ENCODE measurements at regions not wholly inside any gene's neighbourhood (a gene's known extent, or its start where the extent isn't known, plus 50 kb on each side); places are given as distances from the start of the nearest gene placed in this dataset.

- Mint-ChIP-seq H3K4me3 (no peak overlapping the region), H3K36me3 (ENCODE audit: low read depth) (no peaks in the 10 kb centered on the region), H3K4me1 (no peaks in the 10 kb centered on the region), H3K27me3 (ENCODE audit: low read depth) (no peaks in the 10 kb centered on the region), H3K27ac (ENCODE audit: unreplicated experiment) (no peak overlapping the region), H3K9me3 (peaks cover 5% of the 10 kb centered on the region)
- no peak for TF ChIP-seq CTCF (conservative IDR thresholded peaks at IDR 0.05)
- no peak for DNase-seq (ENCODE audit: low read depth, low spot score)
These were observed 422.6 kb upstream of the GALNTL6 start for GRCh38 chr4:171390626-171391025.

- Mint-ChIP-seq H3K4me1 (no peaks in the 10 kb centered on the region), H3K36me3 (ENCODE audit: low read depth) (no peaks in the 10 kb centered on the region), H3K9me3 (no peaks in the 10 kb centered on the region), H3K27me3 (ENCODE audit: low read depth) (no peaks in the 10 kb centered on the region), H3K27ac (ENCODE audit: unreplicated experiment) (no peak overlapping the region), H3K4me3 (no peak overlapping the region)
- no peak for TF ChIP-seq CTCF (conservative IDR thresholded peaks at IDR 0.05)
- DNase-seq (ENCODE audit: low read depth, low spot score): no peak
These were observed 434.9 kb upstream of the GALNTL6 start for GRCh38 chr4:171378323-171378722.

GRCh38 chr4:171376724-171377123 lies 436.5 kb upstream of the GALNTL6 start:
- Mint-ChIP-seq H3K27ac (ENCODE audit: unreplicated experiment) (no peak overlapping the region), H3K36me3 (ENCODE audit: low read depth) (no peaks in the 10 kb centered on the region), H3K4me1 (no peaks in the 10 kb centered on the region), H3K27me3 (ENCODE audit: low read depth) (no peaks in the 10 kb centered on the region), H3K4me3 (no peak overlapping the region), H3K9me3 (no peaks in the 10 kb centered on the region)
- DNase-seq (ENCODE audit: low read depth, low spot score): no peak
- no peak for TF ChIP-seq CTCF (conservative IDR thresholded peaks at IDR 0.05)

- no peak for TF ChIP-seq CTCF (conservative IDR thresholded peaks at IDR 0.05)
These were observed 459.7 kb upstream of the GALNTL6 start for GRCh38 chr4:171353535-171353934.

GRCh38 chr4:171348090-171348489 lies 465.1 kb upstream of the GALNTL6 start:
- no peaks in the 10 kb centered on the region for H3K36me3 Mint-ChIP-seq (ENCODE audit: low read depth)
- no peaks in the 10 kb centered on the region for H3K4me1 Mint-ChIP-seq
- DNase-seq (ENCODE audit: low read depth, low spot score): no peak
- H3K4me3 Mint-ChIP-seq: no peak overlapping the region
- H3K27ac Mint-ChIP-seq (ENCODE audit: unreplicated experiment): no peak overlapping the region
- no peak for TF ChIP-seq CTCF (conservative IDR thresholded peaks at IDR 0.05)
- H3K27me3 Mint-ChIP-seq (ENCODE audit: low read depth): no peaks in the 10 kb centered on the region
- H3K9me3 Mint-ChIP-seq: no peaks in the 10 kb centered on the region

More at GRCh38 chr4:171353535-171353934, 459.7 kb upstream of the GALNTL6 start:
- Mint-ChIP-seq H3K9me3 (peaks cover 3% of the 10 kb centered on the region), H3K36me3 (ENCODE audit: low read depth) (peaks cover 3% of the 10 kb centered on the region), H3K4me3 (no peak overlapping the region), H3K4me1 (no peaks in the 10 kb centered on the region), H3K27me3 (ENCODE audit: low read depth) (no peaks in the 10 kb centered on the region), H3K27ac (ENCODE audit: unreplicated experiment) (no peak overlapping the region)
- DNase-seq (ENCODE audit: low read depth, low spot score): no peak

- H3K36me3 Mint-ChIP-seq (ENCODE audit: low read depth): no peaks in the 10 kb centered on the region
- DNase-seq (ENCODE audit: low read depth, low spot score): no peak
- H3K27me3 Mint-ChIP-seq (ENCODE audit: low read depth): no peaks in the 10 kb centered on the region
- no peaks in the 10 kb centered on the region for H3K9me3 Mint-ChIP-seq
- H3K4me1 Mint-ChIP-seq: no peaks in the 10 kb centered on the region
- no peak overlapping the region for H3K27ac Mint-ChIP-seq (ENCODE audit: unreplicated experiment)
- H3K4me3 Mint-ChIP-seq: no peak overlapping the region
- no peak for TF ChIP-seq CTCF (conservative IDR thresholded peaks at IDR 0.05)
These were observed 470.6 kb upstream of the GALNTL6 start for GRCh38 chr4:171342646-171343045.
